Nephron (organoid): ENCODE measurements at regions not wholly inside any gene's neighbourhood (a gene's known extent, or its start where the extent isn't known, plus 50 kb on each side); places are given as distances from the start of the nearest gene placed in this dataset.

Source experiments
- H3K27ac Mint-ChIP-seq, 3 experiments: 2 replicates each; pipeline ENCODE4 v1.8.0; 2020; ENCODE audit warnings: mixed read lengths in 3 of 3, mild to moderate bottlenecking in 2 of 3, moderate library complexity in 1 of 3
- H3K27me3 Mint-ChIP-seq: 2 replicates; pipeline ENCODE4 v1.8.0; 2021; ENCODE audit warnings: low read depth, mild to moderate bottlenecking, moderate library complexity, mixed read lengths
- H3K36me3 Mint-ChIP-seq: 2 replicates; pipeline ENCODE4 v1.8.0; 2020; ENCODE audit warnings: low read depth, mixed read lengths
- H3K4me1 Mint-ChIP-seq: 2 replicates; pipeline ENCODE4 v1.8.0; 2020; ENCODE audit warnings: mixed read lengths
- H3K4me3 Mint-ChIP-seq, 3 experiments: 2 replicates each; pipeline ENCODE4 v1.8.0; 2020; ENCODE audit warnings: mild to moderate bottlenecking in 3 of 3, mixed read lengths in 3 of 3, moderate library complexity in 2 of 3
- H3K9me3 Mint-ChIP-seq: 2 replicates; pipeline ENCODE4 v1.8.0; 2020; ENCODE audit warnings: mixed read lengths
- TF ChIP-seq, protein P1 (sequence below), 3 experiments: fragments of 200-600 bp; sonication (generic); IDR thresholded peaks; one replicate each; pipeline ENCODE4 v1.5.0; 2021; ENCODE audit warnings: antibody characterized with exemption in 3 of 3; ENCODE audit not compliant: unreplicated experiment in 3 of 3

DNA sequence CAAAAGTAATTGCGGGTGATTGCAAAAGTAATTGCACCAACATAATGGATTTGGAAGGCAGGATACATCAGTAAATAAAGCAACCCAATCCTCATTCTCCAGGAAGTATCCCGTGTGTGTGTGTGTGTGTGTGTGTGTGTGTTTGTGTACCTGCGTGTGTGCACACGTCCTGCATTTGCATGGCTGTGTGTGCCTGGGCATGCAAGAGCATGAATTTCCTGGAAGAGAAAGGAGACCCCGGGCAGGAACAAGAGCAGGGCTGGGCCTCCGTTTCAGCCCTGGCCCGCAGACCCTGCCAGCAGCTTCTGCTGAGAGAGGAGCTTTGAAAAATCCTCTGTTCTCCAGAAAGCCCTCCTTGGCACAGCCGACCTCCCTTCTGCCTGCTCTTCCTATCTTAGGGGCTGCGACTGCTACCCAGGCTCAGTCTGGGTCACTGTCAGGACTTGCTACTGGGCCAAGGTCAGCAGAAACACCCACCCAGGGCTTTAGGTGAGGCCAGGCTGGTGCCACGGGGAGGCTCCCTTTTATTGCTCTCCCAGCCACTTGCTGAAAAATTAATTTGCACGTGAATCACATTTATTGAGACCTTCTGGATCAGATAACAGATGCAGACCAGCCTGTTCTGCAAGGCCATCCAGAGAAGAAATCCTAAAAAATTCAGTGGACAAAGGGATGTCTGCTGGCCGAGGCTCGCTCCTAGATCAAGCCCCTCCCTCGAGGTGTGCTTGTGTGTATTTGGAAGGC is 258.3 kb downstream of the ZNF536 start:
- Mint-ChIP-seq H3K9me3 (no peaks in the 10 kb centered on the region), H3K4me3 (no peak overlapping the region), H3K27ac (no peak overlapping the region), H3K36me3 (no peaks in the 10 kb centered on the region), H3K27me3 (peaks cover 9% of the 10 kb centered on the region), H3K4me1 (no peaks in the 10 kb centered on the region)
- TF ChIP-seq, protein P1, sequence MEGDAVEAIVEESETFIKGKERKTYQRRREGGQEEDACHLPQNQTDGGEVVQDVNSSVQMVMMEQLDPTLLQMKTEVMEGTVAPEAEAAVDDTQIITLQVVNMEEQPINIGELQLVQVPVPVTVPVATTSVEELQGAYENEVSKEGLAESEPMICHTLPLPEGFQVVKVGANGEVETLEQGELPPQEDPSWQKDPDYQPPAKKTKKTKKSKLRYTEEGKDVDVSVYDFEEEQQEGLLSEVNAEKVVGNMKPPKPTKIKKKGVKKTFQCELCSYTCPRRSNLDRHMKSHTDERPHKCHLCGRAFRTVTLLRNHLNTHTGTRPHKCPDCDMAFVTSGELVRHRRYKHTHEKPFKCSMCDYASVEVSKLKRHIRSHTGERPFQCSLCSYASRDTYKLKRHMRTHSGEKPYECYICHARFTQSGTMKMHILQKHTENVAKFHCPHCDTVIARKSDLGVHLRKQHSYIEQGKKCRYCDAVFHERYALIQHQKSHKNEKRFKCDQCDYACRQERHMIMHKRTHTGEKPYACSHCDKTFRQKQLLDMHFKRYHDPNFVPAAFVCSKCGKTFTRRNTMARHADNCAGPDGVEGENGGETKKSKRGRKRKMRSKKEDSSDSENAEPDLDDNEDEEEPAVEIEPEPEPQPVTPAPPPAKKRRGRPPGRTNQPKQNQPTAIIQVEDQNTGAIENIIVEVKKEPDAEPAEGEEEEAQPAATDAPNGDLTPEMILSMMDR (IDR thresholded peaks at IDR 0.05; ENCODE audit: unreplicated experiment in 3 of 3): no peak

DNA sequence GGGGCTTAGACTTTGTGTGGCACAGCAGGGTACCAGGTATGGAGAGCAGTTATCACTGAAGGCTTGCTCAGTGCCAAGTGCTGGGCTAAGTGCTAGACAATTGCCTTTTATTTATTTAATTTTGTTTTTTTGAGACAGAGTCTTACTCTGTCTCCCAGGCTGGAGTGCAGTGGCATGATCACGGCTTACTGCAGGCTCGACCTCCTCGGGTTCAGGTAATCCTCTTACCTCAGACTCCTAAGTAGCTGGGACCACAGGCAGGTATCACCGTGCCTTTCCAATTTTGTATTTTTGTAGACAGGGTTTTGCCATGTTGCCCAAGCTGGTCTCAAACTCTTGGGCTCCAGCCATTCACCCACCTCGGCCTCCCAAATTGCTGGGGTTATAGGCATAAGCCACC is 256.9 kb downstream of the ZNF536 start:
- TF ChIP-seq, protein P1 (IDR thresholded peaks at IDR 0.05; ENCODE audit: unreplicated experiment in 3 of 3): no peak
- peaks cover 8% of the 10 kb centered on the region for H3K27me3 Mint-ChIP-seq
- H3K4me3 Mint-ChIP-seq: no peak overlapping the region
- no peak overlapping the region for H3K27ac Mint-ChIP-seq
- peaks cover 8% of the 10 kb centered on the region for H3K9me3 Mint-ChIP-seq
- no peaks in the 10 kb centered on the region for H3K4me1 Mint-ChIP-seq
- H3K36me3 Mint-ChIP-seq: no peaks in the 10 kb centered on the region

DNA sequence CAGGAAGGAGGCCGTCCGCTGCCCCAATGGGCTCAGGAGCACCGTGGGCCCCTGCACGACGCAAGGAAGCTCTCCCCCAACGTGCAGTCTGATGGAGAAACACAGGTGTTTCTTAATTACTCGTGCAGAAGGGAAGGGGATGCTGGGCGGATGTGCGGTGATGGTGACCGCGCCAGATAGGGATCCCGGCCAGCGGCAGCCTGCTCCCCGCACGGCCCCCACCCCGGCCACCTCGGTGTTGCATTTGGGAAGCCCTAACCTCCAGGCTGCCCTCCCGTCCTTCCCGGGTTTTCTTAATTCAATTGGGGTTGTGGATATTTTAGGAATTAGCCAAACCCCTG is 254.4 kb downstream of the ZNF536 start:
- no peak overlapping the region for H3K27ac Mint-ChIP-seq
- no peak overlapping the region for H3K4me3 Mint-ChIP-seq
- TF ChIP-seq, protein P1 (IDR thresholded peaks at IDR 0.05; ENCODE audit: unreplicated experiment in 3 of 3): no peak
- H3K36me3 Mint-ChIP-seq: no peaks in the 10 kb centered on the region
- peaks cover 4% of the 10 kb centered on the region for H3K27me3 Mint-ChIP-seq
- peaks cover 6% of the 10 kb centered on the region for H3K4me1 Mint-ChIP-seq
- peaks cover 19% of the 10 kb centered on the region for H3K9me3 Mint-ChIP-seq

DNA sequence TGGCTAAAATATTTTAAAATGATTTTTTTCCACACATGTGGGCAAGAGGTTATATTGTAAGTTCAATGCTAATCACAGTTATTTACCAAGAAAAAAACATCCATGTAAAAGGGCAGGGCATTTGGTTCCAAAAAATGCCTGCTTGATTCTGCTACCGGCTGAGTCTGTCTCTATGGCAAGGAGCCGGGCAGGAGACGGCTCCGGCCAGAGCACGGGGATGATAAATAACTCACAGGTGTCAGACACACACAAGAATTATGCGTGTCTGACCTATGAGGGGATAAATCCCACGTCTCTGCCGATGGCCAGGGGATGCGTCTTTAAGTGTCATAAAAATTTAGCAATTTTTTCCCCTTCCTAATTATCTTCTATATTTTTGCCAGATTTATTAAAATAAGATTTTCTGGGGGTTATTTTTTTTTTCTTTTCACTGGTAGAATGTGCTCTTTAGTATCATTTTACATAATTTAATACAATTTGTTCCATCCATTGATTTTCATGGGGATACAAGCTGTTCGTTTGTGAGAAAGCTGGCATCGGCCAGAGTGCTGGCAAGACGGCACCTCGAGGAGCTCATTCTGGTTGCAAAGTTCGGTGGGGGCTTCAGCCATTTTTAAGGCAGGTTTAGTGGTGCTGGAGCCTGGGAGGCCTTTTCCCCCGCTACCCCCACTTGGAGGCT is 253.9 kb downstream of the ZNF536 start:
- H3K4me3 Mint-ChIP-seq: no peak overlapping the region
- TF ChIP-seq, protein P1 (IDR thresholded peaks at IDR 0.05; ENCODE audit: unreplicated experiment in 3 of 3): no peak

DNA sequence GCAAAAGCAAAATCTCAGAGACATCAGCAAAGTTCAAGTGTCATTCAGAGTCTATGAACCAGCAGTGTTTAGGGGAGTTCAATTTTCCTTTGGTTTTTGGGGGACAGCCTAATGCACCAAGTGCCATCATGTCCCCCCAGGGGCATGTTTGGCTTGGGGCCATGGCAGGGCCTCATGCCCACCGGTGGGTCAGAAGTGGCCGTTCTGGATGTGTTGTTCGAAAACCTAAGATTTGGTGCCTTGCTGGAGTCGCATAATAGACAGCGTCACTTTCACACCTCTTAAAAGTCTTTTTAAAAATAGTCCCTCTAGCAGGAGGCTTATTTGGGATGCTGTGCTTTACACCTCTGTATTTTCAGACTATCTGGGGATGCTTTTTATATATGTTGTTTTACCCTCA is 250.1 kb downstream of the ZNF536 start:
- Mint-ChIP-seq H3K27me3 (peaks cover 6% of the 10 kb centered on the region), H3K27ac (peak overlapping the region in 1 of 3 experiments; percentile 8), H3K9me3 (peaks cover 19% of the 10 kb centered on the region), H3K36me3 (no peaks in the 10 kb centered on the region), H3K4me1 (peaks cover 15% of the 10 kb centered on the region), H3K4me3 (no peak overlapping the region)
- TF ChIP-seq, protein P1 (IDR thresholded peaks at IDR 0.05; ENCODE audit: unreplicated experiment in 3 of 3): no peak

More for the DNA sequence above, 253.9 kb downstream of the ZNF536 start:
- H3K4me1 Mint-ChIP-seq: peaks cover 11% of the 10 kb centered on the region
- H3K9me3 Mint-ChIP-seq: peaks cover 19% of the 10 kb centered on the region
- H3K27ac Mint-ChIP-seq: no peak overlapping the region
- H3K36me3 Mint-ChIP-seq: no peaks in the 10 kb centered on the region
- H3K27me3 Mint-ChIP-seq: peaks cover 4% of the 10 kb centered on the region
